ENCODE measurements at regions not wholly inside any gene's neighbourhood (a gene's known extent, or its start where the extent isn't known, plus 50 kb on each side); places are given as distances from the start of the nearest gene placed in this dataset.

GRCh38 chr13:111638233-111638632 is 317.8 kb downstream of the TEX29 start:
- H3K27ac Mint-ChIP-seq = no peak overlapping the region
- no peaks in the 10 kb centered on the region for H3K27me3 Mint-ChIP-seq
- H3K36me3 Mint-ChIP-seq (ENCODE audit: low read depth) = no peaks in the 10 kb centered on the region
- H3K4me1 Mint-ChIP-seq (ENCODE audit: low read depth) = no peaks in the 10 kb centered on the region
- H3K9me3 Mint-ChIP-seq = no peaks in the 10 kb centered on the region
- no peak overlapping the region for H3K4me3 Mint-ChIP-seq

GRCh38 chr13:111639196-111639705 is 318.8 kb downstream of the TEX29 start:
- H3K27ac Mint-ChIP-seq = no peak overlapping the region
- H3K27me3 Mint-ChIP-seq = no peaks in the 10 kb centered on the region
- H3K4me3 Mint-ChIP-seq = no peak overlapping the region
- H3K9me3 Mint-ChIP-seq = no peaks in the 10 kb centered on the region
- H3K36me3 Mint-ChIP-seq (ENCODE audit: low read depth) = no peaks in the 10 kb centered on the region
- H3K4me1 Mint-ChIP-seq (ENCODE audit: low read depth) = no peaks in the 10 kb centered on the region

GRCh38 chr13:111640006-111640405 is 319.6 kb downstream of the TEX29 start:
- Mint-ChIP-seq H3K4me1 (ENCODE audit: low read depth) (no peaks in the 10 kb centered on the region), H3K27me3 (no peaks in the 10 kb centered on the region), H3K27ac (no peak overlapping the region), H3K36me3 (ENCODE audit: low read depth) (no peaks in the 10 kb centered on the region), H3K4me3 (no peak overlapping the region), H3K9me3 (no peaks in the 10 kb centered on the region)

- Mint-ChIP-seq H3K9me3 (no peaks in the 10 kb centered on the region), H3K36me3 (ENCODE audit: low read depth) (no peaks in the 10 kb centered on the region), H3K27ac (no peak overlapping the region), H3K4me3 (no peak overlapping the region), H3K27me3 (no peaks in the 10 kb centered on the region), H3K4me1 (ENCODE audit: low read depth) (no peaks in the 10 kb centered on the region)
Observed at GRCh38 chr13:111640476-111640875, 320.0 kb downstream of the TEX29 start.

GRCh38 chr13:111642156-111642767 is 321.8 kb downstream of the TEX29 start:
- H3K4me1 Mint-ChIP-seq (ENCODE audit: low read depth) = no peaks in the 10 kb centered on the region
- H3K36me3 Mint-ChIP-seq (ENCODE audit: low read depth) = no peaks in the 10 kb centered on the region
- H3K4me3 Mint-ChIP-seq = no peak overlapping the region
- H3K27me3 Mint-ChIP-seq = no peaks in the 10 kb centered on the region
- H3K9me3 Mint-ChIP-seq = no peaks in the 10 kb centered on the region
- no peak overlapping the region for H3K27ac Mint-ChIP-seq

GRCh38 chr13:111644750-111645149 is 324.3 kb downstream of the TEX29 start:
- H3K9me3 Mint-ChIP-seq = no peaks in the 10 kb centered on the region
- no peaks in the 10 kb centered on the region for H3K27me3 Mint-ChIP-seq
- H3K4me3 Mint-ChIP-seq = no peak overlapping the region
- no peaks in the 10 kb centered on the region for H3K4me1 Mint-ChIP-seq (ENCODE audit: low read depth)
- H3K36me3 Mint-ChIP-seq (ENCODE audit: low read depth) = no peaks in the 10 kb centered on the region
- no peak overlapping the region for H3K27ac Mint-ChIP-seq

GRCh38 chr13:111645198-111645597 is 324.8 kb downstream of the TEX29 start:
- Mint-ChIP-seq H3K27me3 (no peaks in the 10 kb centered on the region), H3K4me1 (ENCODE audit: low read depth) (no peaks in the 10 kb centered on the region), H3K9me3 (no peaks in the 10 kb centered on the region), H3K27ac (no peak overlapping the region), H3K4me3 (no peak overlapping the region), H3K36me3 (ENCODE audit: low read depth) (no peaks in the 10 kb centered on the region)

- Mint-ChIP-seq H3K27me3 (no peaks in the 10 kb centered on the region), H3K4me3 (no peak overlapping the region), H3K27ac (no peak overlapping the region), H3K4me1 (ENCODE audit: low read depth) (no peaks in the 10 kb centered on the region), H3K36me3 (ENCODE audit: low read depth) (no peaks in the 10 kb centered on the region), H3K9me3 (no peaks in the 10 kb centered on the region)
Observed at GRCh38 chr13:111645598-111646455, 325.4 kb downstream of the TEX29 start.

GRCh38 chr13:111646456-111646855 is 326.0 kb downstream of the TEX29 start:
- no peak overlapping the region for H3K27ac Mint-ChIP-seq
- no peaks in the 10 kb centered on the region for H3K9me3 Mint-ChIP-seq
- H3K4me1 Mint-ChIP-seq (ENCODE audit: low read depth) = no peaks in the 10 kb centered on the region
- H3K4me3 Mint-ChIP-seq = no peak overlapping the region
- no peaks in the 10 kb centered on the region for H3K27me3 Mint-ChIP-seq
- H3K36me3 Mint-ChIP-seq (ENCODE audit: low read depth) = no peaks in the 10 kb centered on the region

GRCh38 chr13:111648885-111649284 is 328.4 kb downstream of the TEX29 start:
- Mint-ChIP-seq H3K9me3 (no peaks in the 10 kb centered on the region), H3K4me3 (no peak overlapping the region), H3K36me3 (ENCODE audit: low read depth) (no peaks in the 10 kb centered on the region), H3K4me1 (ENCODE audit: low read depth) (no peaks in the 10 kb centered on the region), H3K27ac (no peak overlapping the region), H3K27me3 (peaks cover 8% of the 10 kb centered on the region)

GRCh38 chr13:111650626-111651025 is 330.2 kb downstream of the TEX29 start:
- H3K4me1 Mint-ChIP-seq (ENCODE audit: low read depth) = no peaks in the 10 kb centered on the region
- no peak overlapping the region for H3K4me3 Mint-ChIP-seq
- H3K27me3 Mint-ChIP-seq = peaks cover 8% of the 10 kb centered on the region
- H3K36me3 Mint-ChIP-seq (ENCODE audit: low read depth) = no peaks in the 10 kb centered on the region
- no peak overlapping the region for H3K27ac Mint-ChIP-seq
- H3K9me3 Mint-ChIP-seq = no peaks in the 10 kb centered on the region

GRCh38 chr13:111652676-111653075 is 332.2 kb downstream of the TEX29 start:
- Mint-ChIP-seq H3K4me1 (ENCODE audit: low read depth) (no peaks in the 10 kb centered on the region), H3K27ac (no peak overlapping the region), H3K4me3 (no peak overlapping the region), H3K27me3 (peaks cover 11% of the 10 kb centered on the region), H3K36me3 (ENCODE audit: low read depth) (no peaks in the 10 kb centered on the region), H3K9me3 (no peaks in the 10 kb centered on the region)

GRCh38 chr13:111654531-111654930 is 334.1 kb downstream of the TEX29 start:
- H3K4me1 Mint-ChIP-seq (ENCODE audit: low read depth) = no peaks in the 10 kb centered on the region
- no peaks in the 10 kb centered on the region for H3K36me3 Mint-ChIP-seq (ENCODE audit: low read depth)
- no peaks in the 10 kb centered on the region for H3K9me3 Mint-ChIP-seq
- H3K4me3 Mint-ChIP-seq = no peak overlapping the region
- peaks cover 11% of the 10 kb centered on the region for H3K27me3 Mint-ChIP-seq
- no peak overlapping the region for H3K27ac Mint-ChIP-seq

- Mint-ChIP-seq H3K4me3 (no peak overlapping the region), H3K36me3 (ENCODE audit: low read depth) (no peaks in the 10 kb centered on the region), H3K27ac (no peak overlapping the region), H3K9me3 (no peaks in the 10 kb centered on the region), H3K4me1 (ENCODE audit: low read depth) (no peaks in the 10 kb centered on the region), H3K27me3 (peaks cover 11% of the 10 kb centered on the region)
Observed at GRCh38 chr13:111656439-111656838, 336.0 kb downstream of the TEX29 start.

- H3K4me3 Mint-ChIP-seq = no peak overlapping the region
- no peaks in the 10 kb centered on the region for H3K4me1 Mint-ChIP-seq (ENCODE audit: low read depth)
- no peak overlapping the region for H3K27ac Mint-ChIP-seq
- no peaks in the 10 kb centered on the region for H3K9me3 Mint-ChIP-seq
- peaks cover 11% of the 10 kb centered on the region for H3K27me3 Mint-ChIP-seq
- H3K36me3 Mint-ChIP-seq (ENCODE audit: low read depth) = no peaks in the 10 kb centered on the region
Observed at GRCh38 chr13:111657013-111657412, 336.6 kb downstream of the TEX29 start.

All from stimulated activated naive CD8-positive, alpha-beta T cell treated with anti-CD3 and anti-CD28 coated beads, Interleukin-15, Interleukin-2, amounts not matched to agents 100 ng/mL and 50 ng/mL, for 24 hours (primary cell).